ENCODE measurements at regions not wholly inside any gene's neighbourhood (a gene's known extent, or its start where the extent isn't known, plus 50 kb on each side); places are given as distances from the start of the nearest gene placed in this dataset.

GRCh38 chr5:8005416-8005815 is 136.5 kb downstream of the MTRR start:
- intact Hi-C loops (cut with DNase I; ENCODE audit: low total_unique reads) = no loop called here
- WGBS, 5 donors = 81 to 98% (median 93%) methylated on average over 4 of the region's 4 CpGs

GRCh38 chr5:8012131-8012977 is 143.4 kb downstream of the MTRR start:
- Histone ChIP-seq H3K9me3 (peaks cover 0 to 22% (median 4%) of the 10 kb centered on the region in 8 donors), H3K4me1 (no peaks in the 10 kb centered on the region), H3K4me3 (no peak overlapping the region), H3K27ac (no peak overlapping the region), H3K27me3 (replicated peaks in 1 of 7) (no peaks in the 10 kb centered on the region), H3K36me3 (no peaks in the 10 kb centered on the region)
- intact Hi-C loops (cut with DNase I; ENCODE audit: low total_unique reads) = no loop called here
- TF ChIP-seq, protein P1, sequence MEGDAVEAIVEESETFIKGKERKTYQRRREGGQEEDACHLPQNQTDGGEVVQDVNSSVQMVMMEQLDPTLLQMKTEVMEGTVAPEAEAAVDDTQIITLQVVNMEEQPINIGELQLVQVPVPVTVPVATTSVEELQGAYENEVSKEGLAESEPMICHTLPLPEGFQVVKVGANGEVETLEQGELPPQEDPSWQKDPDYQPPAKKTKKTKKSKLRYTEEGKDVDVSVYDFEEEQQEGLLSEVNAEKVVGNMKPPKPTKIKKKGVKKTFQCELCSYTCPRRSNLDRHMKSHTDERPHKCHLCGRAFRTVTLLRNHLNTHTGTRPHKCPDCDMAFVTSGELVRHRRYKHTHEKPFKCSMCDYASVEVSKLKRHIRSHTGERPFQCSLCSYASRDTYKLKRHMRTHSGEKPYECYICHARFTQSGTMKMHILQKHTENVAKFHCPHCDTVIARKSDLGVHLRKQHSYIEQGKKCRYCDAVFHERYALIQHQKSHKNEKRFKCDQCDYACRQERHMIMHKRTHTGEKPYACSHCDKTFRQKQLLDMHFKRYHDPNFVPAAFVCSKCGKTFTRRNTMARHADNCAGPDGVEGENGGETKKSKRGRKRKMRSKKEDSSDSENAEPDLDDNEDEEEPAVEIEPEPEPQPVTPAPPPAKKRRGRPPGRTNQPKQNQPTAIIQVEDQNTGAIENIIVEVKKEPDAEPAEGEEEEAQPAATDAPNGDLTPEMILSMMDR (IDR thresholded peaks at IDR 0.05 in 8 of 11, conservative IDR thresholded peaks at IDR 0.05 in 3 of 11) = no peak
- TF ChIP-seq POLR2AphosphoS5 (IDR thresholded peaks at IDR 0.05) = no peak
- TF ChIP-seq POLR2A (IDR thresholded peaks at IDR 0.05) = no peak
- no peak for DNase-seq
- 73 to 83% (median 78%) methylated on average over 9 of the region's 9 CpGs for WGBS, 5 donors

More at GRCh38 chr5:8005416-8005815, 136.5 kb downstream of the MTRR start:
- peaks cover 0 to 35% (median 14%) of the 10 kb centered on the region in 8 donors for H3K9me3 ChIP-seq
- no peak for DNase-seq
- H3K27me3 ChIP-seq (replicated peaks in 1 of 7) = no peaks in the 10 kb centered on the region
- no peaks in the 10 kb centered on the region for H3K4me1 ChIP-seq
- H3K27ac ChIP-seq = no peak overlapping the region
- TF ChIP-seq, protein P1 (IDR thresholded peaks at IDR 0.05 in 8 of 11, conservative IDR thresholded peaks at IDR 0.05 in 3 of 11) = no peak
- no peak for TF ChIP-seq POLR2AphosphoS5 (IDR thresholded peaks at IDR 0.05)
- no peak for TF ChIP-seq POLR2A (IDR thresholded peaks at IDR 0.05)
- no peak overlapping the region for H3K4me3 ChIP-seq
- no peaks in the 10 kb centered on the region for H3K36me3 ChIP-seq

GRCh38 chr5:8013948-8014710 is 145.2 kb downstream of the MTRR start:
- DNase-seq = no peak
- H3K4me1 ChIP-seq = no peaks in the 10 kb centered on the region
- intact Hi-C loops (cut with DNase I; ENCODE audit: low total_unique reads) = no loop called here
- H3K27me3 ChIP-seq (replicated peaks in 1 of 7) = no peaks in the 10 kb centered on the region
- WGBS, 5 donors = 51 to 74% (median 63%) methylated on average over 7 of the region's 7 CpGs
- no peaks in the 10 kb centered on the region for H3K36me3 ChIP-seq
- TF ChIP-seq, protein P1 (IDR thresholded peaks at IDR 0.05 in 8 of 11, conservative IDR thresholded peaks at IDR 0.05 in 3 of 11) = no peak
- TF ChIP-seq POLR2AphosphoS5 (IDR thresholded peaks at IDR 0.05) = no peak
- TF ChIP-seq POLR2A (IDR thresholded peaks at IDR 0.05) = no peak
- no peak overlapping the region for H3K4me3 ChIP-seq
- no peak overlapping the region for H3K27ac ChIP-seq
- H3K9me3 ChIP-seq = peaks cover 0 to 14% (median 8%) of the 10 kb centered on the region in 8 donors

DNA sequence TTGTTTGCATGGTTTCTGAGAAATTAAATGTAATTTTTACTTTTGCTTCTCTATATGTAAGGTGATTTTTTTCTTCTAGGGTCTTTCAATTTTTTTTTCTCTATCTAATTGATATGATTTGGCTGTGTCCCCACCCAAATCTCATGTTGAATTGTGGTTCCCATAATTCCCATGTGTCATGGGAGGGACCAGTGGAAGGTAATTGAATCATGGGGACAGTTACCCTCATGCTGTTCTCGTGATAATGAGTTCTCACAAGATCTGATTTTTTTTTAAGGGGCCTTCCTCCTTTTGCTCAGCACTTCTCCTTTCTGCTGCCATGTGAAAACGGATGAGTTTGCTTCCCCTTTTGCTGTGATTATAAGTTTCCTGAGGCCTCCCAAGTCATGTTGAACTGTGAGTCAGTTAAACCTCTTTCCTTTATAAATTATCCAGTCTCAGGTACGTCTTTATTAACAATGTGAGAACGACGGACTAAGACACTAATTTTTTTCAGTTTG is 150.8 kb downstream of the MTRR start:
- Histone ChIP-seq H3K27me3 (replicated peaks in 1 of 7) (no peaks in the 10 kb centered on the region), H3K4me3 (no peak overlapping the region), H3K27ac (no peak overlapping the region), H3K9me3 (peaks cover 0 to 30% (median 13%) of the 10 kb centered on the region in 8 donors), H3K4me1 (no peaks in the 10 kb centered on the region), H3K36me3 (no peaks in the 10 kb centered on the region)
- 16 to 30% (median 19%) methylated on average over 5 of the region's 5 CpGs for WGBS, 5 donors
- TF ChIP-seq, protein P1 (IDR thresholded peaks at IDR 0.05 in 8 of 11, conservative IDR thresholded peaks at IDR 0.05 in 3 of 11) = no peak
- TF ChIP-seq POLR2A (IDR thresholded peaks at IDR 0.05) = no peak
- TF ChIP-seq POLR2AphosphoS5 (IDR thresholded peaks at IDR 0.05) = no peak
- DNase-seq = no peak
- intact Hi-C loops (cut with DNase I; ENCODE audit: low total_unique reads) = no loop called here
